ENCODE measurements at regions not wholly inside any gene's neighbourhood (a gene's known extent, or its start where the extent isn't known, plus 50 kb on each side); places are given as distances from the start of the nearest gene placed in this dataset.

DNA sequence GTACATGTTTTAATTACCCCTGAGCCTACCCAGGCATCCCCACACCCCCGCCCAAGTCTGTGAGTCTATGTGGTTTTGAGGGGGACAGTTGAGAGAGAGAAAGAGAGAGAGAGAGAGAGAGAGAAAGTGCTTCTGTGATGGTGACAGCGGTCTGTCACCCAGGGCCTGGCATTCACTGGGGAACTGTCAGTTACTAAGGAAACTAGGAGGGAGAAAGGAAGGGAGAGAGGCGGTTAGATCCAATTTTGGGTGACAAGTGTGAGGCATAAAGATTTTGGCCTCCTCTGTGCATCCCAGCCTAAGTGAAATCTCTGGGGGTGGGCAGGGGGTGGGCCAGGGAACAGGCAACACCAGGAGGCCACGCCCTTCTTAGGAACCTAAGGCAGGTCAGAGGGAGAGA lies 498.3 kb downstream of the BUD13 start:
- WGBS, 2 donors (ENCODE audit: low coverage in 1 of 2), result 70 to 90% methylated on average over 2 to 4 of the region's 4 CpGs
- Histone ChIP-seq H3K36me3 (no peaks in the 10 kb centered on the region), H3K4me3 (no peak overlapping the region), H3K4me1 (peaks cover 0 to 10% (median 3%) of the 10 kb centered on the region in 3 donors), H3K27ac (no peak overlapping the region), H3K27me3 (peaks cover 40% of the 10 kb centered on the region), H3K9me3 (no peaks in the 10 kb centered on the region)
- TF ChIP-seq POLR2AphosphoS5 (IDR thresholded peaks at IDR 0.05) (no peak), EP300 (IDR thresholded peaks at IDR 0.05) (no peak), POLR2A (IDR thresholded peaks at IDR 0.05) (no peak)
- TF ChIP-seq, protein P1, sequence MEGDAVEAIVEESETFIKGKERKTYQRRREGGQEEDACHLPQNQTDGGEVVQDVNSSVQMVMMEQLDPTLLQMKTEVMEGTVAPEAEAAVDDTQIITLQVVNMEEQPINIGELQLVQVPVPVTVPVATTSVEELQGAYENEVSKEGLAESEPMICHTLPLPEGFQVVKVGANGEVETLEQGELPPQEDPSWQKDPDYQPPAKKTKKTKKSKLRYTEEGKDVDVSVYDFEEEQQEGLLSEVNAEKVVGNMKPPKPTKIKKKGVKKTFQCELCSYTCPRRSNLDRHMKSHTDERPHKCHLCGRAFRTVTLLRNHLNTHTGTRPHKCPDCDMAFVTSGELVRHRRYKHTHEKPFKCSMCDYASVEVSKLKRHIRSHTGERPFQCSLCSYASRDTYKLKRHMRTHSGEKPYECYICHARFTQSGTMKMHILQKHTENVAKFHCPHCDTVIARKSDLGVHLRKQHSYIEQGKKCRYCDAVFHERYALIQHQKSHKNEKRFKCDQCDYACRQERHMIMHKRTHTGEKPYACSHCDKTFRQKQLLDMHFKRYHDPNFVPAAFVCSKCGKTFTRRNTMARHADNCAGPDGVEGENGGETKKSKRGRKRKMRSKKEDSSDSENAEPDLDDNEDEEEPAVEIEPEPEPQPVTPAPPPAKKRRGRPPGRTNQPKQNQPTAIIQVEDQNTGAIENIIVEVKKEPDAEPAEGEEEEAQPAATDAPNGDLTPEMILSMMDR (IDR thresholded peaks at IDR 0.05), result no peak
- ATAC-seq, result no peak

DNA sequence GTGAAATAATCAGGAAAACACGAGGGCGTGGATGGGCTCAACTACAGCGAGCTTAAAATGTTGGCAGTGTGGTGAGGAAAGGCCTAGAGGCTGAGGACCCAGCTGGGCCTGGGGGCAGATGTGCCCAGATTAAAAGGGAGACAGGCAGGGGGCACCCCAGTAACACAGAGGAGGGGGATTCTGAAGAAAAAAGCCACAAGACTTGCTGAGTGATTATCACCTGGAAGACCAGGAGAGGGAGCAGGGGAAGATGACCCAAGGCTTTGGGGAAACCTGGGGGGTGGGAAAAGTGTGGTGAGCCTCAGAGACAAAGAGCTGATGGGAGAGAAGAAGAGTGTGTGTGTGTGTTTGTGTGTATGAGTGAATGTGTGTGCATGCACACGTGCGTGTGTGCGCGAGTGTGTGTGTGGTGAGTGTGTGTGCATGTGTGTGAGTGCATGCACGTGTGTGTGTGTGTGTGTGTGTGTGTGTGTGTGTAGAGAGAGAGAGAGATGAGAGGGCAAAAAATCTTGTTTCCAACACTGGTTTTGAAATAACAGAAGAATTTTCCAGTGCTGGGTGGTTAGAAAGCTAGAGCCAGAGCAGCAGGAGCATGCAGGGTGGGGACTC lies 500.5 kb downstream of the BUD13 start:
- H3K36me3 ChIP-seq, result no peaks in the 10 kb centered on the region
- 52 to 77% methylated on average over 6 of the region's 8 CpGs for WGBS, 2 donors (ENCODE audit: low coverage in 1 of 2)
- TF ChIP-seq POLR2AphosphoS5 (IDR thresholded peaks at IDR 0.05), result no peak
- TF ChIP-seq POLR2A (IDR thresholded peaks at IDR 0.05), result no peak
- TF ChIP-seq, protein P1 (IDR thresholded peaks at IDR 0.05), result no peak
- TF ChIP-seq EP300 (IDR thresholded peaks at IDR 0.05), result no peak
- no peak overlapping the region for H3K4me3 ChIP-seq
- no peak for ATAC-seq
- H3K27ac ChIP-seq, result no peak overlapping the region
- peaks cover 0 to 10% (median 3%) of the 10 kb centered on the region in 3 donors for H3K4me1 ChIP-seq
- peaks cover 40% of the 10 kb centered on the region for H3K27me3 ChIP-seq
- no peaks in the 10 kb centered on the region for H3K9me3 ChIP-seq

DNA sequence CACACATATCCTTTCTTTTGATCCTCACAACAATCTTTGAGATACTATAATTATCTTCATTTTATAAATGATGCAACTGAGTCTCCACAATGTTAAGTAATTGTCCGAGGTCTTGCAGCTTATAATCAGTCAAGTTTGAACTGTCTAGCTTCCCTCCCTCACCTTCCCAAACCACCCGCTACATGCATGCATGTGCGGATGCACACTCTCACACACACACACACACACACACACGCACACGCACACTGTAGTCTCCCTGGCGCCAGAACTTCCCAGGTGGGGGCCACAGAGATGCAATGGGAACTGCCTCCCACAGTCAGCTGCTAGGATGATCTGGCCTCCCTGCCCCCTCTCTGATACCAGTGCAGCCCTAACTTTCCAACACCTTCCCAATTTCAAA lies 501.3 kb downstream of the BUD13 start:
- Histone ChIP-seq H3K27me3 (peaks cover 36% of the 10 kb centered on the region), H3K9me3 (no peaks in the 10 kb centered on the region), H3K4me1 (peaks cover 0 to 6% (median 3%) of the 10 kb centered on the region in 3 donors), H3K4me3 (no peak overlapping the region), H3K36me3 (no peaks in the 10 kb centered on the region), H3K27ac (no peak overlapping the region)
- ATAC-seq, result no peak
- TF ChIP-seq POLR2A (IDR thresholded peaks at IDR 0.05) (no peak), EP300 (IDR thresholded peaks at IDR 0.05) (no peak), POLR2AphosphoS5 (IDR thresholded peaks at IDR 0.05) (no peak)
- TF ChIP-seq, protein P1 (IDR thresholded peaks at IDR 0.05), result no peak
- 95% methylated on average over 4 of the region's 6 CpGs for WGBS, 2 donors (ENCODE audit: low coverage in 1 of 2)

DNA sequence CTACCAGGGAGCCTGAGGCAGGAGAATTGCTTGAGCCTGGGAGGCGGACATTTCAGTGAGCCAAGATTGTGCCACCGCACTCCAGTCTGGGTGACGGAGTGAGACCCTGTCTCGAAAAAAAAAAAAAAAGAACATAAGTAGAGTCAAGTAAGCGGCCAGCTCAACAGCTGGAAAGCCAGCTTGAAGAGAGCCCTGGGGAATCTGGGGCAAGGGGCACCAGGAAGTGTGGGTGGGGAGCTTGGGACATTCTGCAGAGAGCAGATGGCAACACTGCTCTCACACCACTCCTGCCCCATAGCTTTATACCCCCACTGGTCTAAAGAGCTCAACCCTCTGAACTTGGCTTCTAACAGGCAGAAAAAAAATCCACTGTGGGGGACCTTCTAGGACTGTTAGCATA lies 505.6 kb downstream of the BUD13 start:
- WGBS, 2 donors (ENCODE audit: low coverage in 1 of 2), result 65% methylated on average over 2 of the region's 5 CpGs; no CpG with 5 or more reads in 1 of the 2 donors
- TF ChIP-seq, protein P1 (IDR thresholded peaks at IDR 0.05), result no peak
- TF ChIP-seq POLR2A (IDR thresholded peaks at IDR 0.05) (no peak), EP300 (IDR thresholded peaks at IDR 0.05) (no peak), POLR2AphosphoS5 (IDR thresholded peaks at IDR 0.05) (no peak)
- Histone ChIP-seq H3K4me1 (no peaks in the 10 kb centered on the region), H3K9me3 (no peaks in the 10 kb centered on the region), H3K36me3 (no peaks in the 10 kb centered on the region), H3K27me3 (peaks cover 26% of the 10 kb centered on the region), H3K27ac (no peak overlapping the region), H3K4me3 (no peak overlapping the region)
- ATAC-seq, result no peak

DNA sequence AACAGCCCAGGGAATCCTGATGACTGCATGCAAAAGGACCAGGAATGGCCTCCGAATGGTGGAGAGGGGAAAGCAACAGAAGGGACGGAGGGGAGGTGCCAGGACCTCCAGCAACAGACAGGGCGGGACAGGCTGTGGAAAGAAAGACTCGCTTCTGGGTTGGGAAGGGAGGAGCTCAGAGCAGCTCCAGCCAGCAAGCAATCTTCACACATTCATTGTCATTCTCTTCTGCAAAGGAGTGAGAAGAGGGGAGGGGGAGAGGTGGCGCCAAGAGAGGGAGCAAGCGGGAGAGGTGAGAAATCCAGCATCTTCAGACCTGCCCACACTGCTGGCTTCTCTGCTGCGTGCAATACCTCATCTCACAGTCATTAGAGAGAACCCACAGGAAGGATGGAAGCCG lies 509.0 kb downstream of the BUD13 start:
- TF ChIP-seq POLR2AphosphoS5 (IDR thresholded peaks at IDR 0.05) (no peak), POLR2A (IDR thresholded peaks at IDR 0.05) (no peak), EP300 (IDR thresholded peaks at IDR 0.05) (no peak)
- TF ChIP-seq, protein P1 (IDR thresholded peaks at IDR 0.05), result no peak
- Histone ChIP-seq H3K9me3 (no peaks in the 10 kb centered on the region), H3K4me1 (no peaks in the 10 kb centered on the region), H3K36me3 (no peaks in the 10 kb centered on the region), H3K4me3 (no peak overlapping the region), H3K27me3 (peaks cover 55% of the 10 kb centered on the region), H3K27ac (no peak overlapping the region)
- no peak for ATAC-seq
- WGBS, 2 donors (ENCODE audit: low coverage in 1 of 2), result 29 to 47% methylated on average over 1 to 8 of the region's 8 CpGs

Measured in gastroesophageal sphincter (tissue), 4 donors.